Mesendoderm (in vitro differentiated cells): ENCODE measurements at regions not wholly inside any gene's neighbourhood (a gene's known extent, or its start where the extent isn't known, plus 50 kb on each side); places are given as distances from the start of the nearest gene placed in this dataset.

Source experiments
- DNase-seq: peaks from one replicate; pipeline ENCODE4 v3.0.0; 2013
- H2AK5ac ChIP-seq: 2 replicates; pipeline ENCODE4 v1.6.1; 2013; ENCODE audit warnings: low read length, inconsistent platforms
- H2BK120ac ChIP-seq: 2 replicates; pipeline ENCODE4 v1.6.1; 2013; ENCODE audit warnings: low read depth, mild to moderate bottlenecking, low read length, moderate library complexity, mixed read lengths
- H2BK15ac ChIP-seq: replicated peaks from 2 replicates; pipeline ENCODE4 v1.6.1; 2013; ENCODE audit warnings: low read depth, mild to moderate bottlenecking, moderate library complexity
- H2BK5ac ChIP-seq: 2 replicates; pipeline ENCODE4 v1.6.1; 2013; ENCODE audit warnings: low read length, inconsistent platforms
- H3K18ac ChIP-seq: 2 replicates; pipeline ENCODE4 v1.6.1; 2013; ENCODE audit warnings: mild to moderate bottlenecking, low read length, mixed read lengths
- H3K23ac ChIP-seq: one replicate; pipeline ENCODE4 v1.6.1; 2013; ENCODE audit warnings: low read length
- H3K27ac ChIP-seq: 2 replicates; pipeline ENCODE4 v1.5.1; 2013; ENCODE audit warnings: low read depth, mild to moderate bottlenecking, inconsistent platforms, low read length, moderate library complexity
- H3K27me3 ChIP-seq: 2 replicates; pipeline ENCODE4 v1.6.1; 2013; ENCODE audit warnings: low read length, control low read depth, mild to moderate bottlenecking, inconsistent platforms; ENCODE audit not compliant: insufficient read depth, poor library complexity
- H3K36me3 ChIP-seq: 2 replicates; pipeline ENCODE4 v1.6.1; 2013; ENCODE audit warnings: low read length, inconsistent platforms; ENCODE audit not compliant: control insufficient read depth, insufficient read depth
- H3K4ac ChIP-seq: one replicate; pipeline ENCODE4 v1.6.1; 2013; ENCODE audit warnings: low read depth, mild to moderate bottlenecking, low read length, moderate library complexity
- H3K4me1 ChIP-seq: 2 replicates; pipeline ENCODE4 v1.6.1; 2013; ENCODE audit warnings: low read depth, low read length, inconsistent platforms; ENCODE audit not compliant: control insufficient read depth
- H3K4me2 ChIP-seq: 2 replicates; pipeline ENCODE4 v1.6.1; 2013; ENCODE audit warnings: low read length
- H3K4me3 ChIP-seq: 2 replicates; pipeline ENCODE4 v1.5.1; 2013; ENCODE audit warnings: mild to moderate bottlenecking, low read length
- H3K56ac ChIP-seq: one replicate; pipeline ENCODE4 v1.6.1; 2013; ENCODE audit warnings: low read length
- H3K79me1 ChIP-seq: 2 replicates; pipeline ENCODE4 v1.6.1; 2013; ENCODE audit warnings: low read length, inconsistent platforms
- H3K79me2 ChIP-seq: 2 replicates; pipeline ENCODE4 v1.6.1; 2013; ENCODE audit warnings: mild to moderate bottlenecking, low read length; ENCODE audit not compliant: control insufficient read depth, insufficient read depth
- H3K9ac ChIP-seq: 2 replicates; pipeline ENCODE4 v1.6.1; 2013; ENCODE audit warnings: low read length, inconsistent platforms
- H4K5ac ChIP-seq: one replicate; pipeline ENCODE4 v1.6.1; 2013; ENCODE audit warnings: low read length
- H4K8ac ChIP-seq: one replicate; pipeline ENCODE4 v1.6.1; 2013; ENCODE audit warnings: low read depth, mild to moderate bottlenecking, control low read depth, low read length, moderate library complexity
- WGBS: extraction: QIAGEN DNeasy Blood & Tissue Kit; methylation state at CpG from one replicate; pipeline ENCODE4 v1.1.7; 2013; ENCODE audit warnings: low lambda C conversion rate, missing lambda C conversion rate; ENCODE audit not compliant: insufficient coverage; ENCODE audit errors: extremely low coverage; 5-methylcytosine and 5-hydroxymethylcytosine counted together

GRCh38 chr1:115168026-115168425 lies 78.7 kb upstream of the TSPAN2 start:
- H3K4me3 ChIP-seq, result no peak overlapping the region
- H3K79me2 ChIP-seq, result no peaks in the 10 kb centered on the region
- H3K18ac ChIP-seq, result no peak overlapping the region
- no peak overlapping the region for H4K8ac ChIP-seq
- H3K36me3 ChIP-seq, result no peaks in the 10 kb centered on the region
- H3K27ac ChIP-seq, result no peak overlapping the region
- H3K4me1 ChIP-seq, result no peaks in the 10 kb centered on the region
- 100% methylated on average over 1 of the region's 4 CpGs for WGBS
- no peak overlapping the region for H3K4ac ChIP-seq
- H2BK120ac ChIP-seq, result no peak overlapping the region
- H4K5ac ChIP-seq, result no peak overlapping the region
- no peaks in the 10 kb centered on the region for H3K27me3 ChIP-seq
- no peak overlapping the region for H3K4me2 ChIP-seq
- H3K79me1 ChIP-seq, result no peaks in the 10 kb centered on the region
- no peak overlapping the region for H2AK5ac ChIP-seq
- no peak overlapping the region for H3K23ac ChIP-seq
- no peak overlapping the region for H2BK5ac ChIP-seq
- H3K9ac ChIP-seq, result no peak overlapping the region
- H3K56ac ChIP-seq, result no peak overlapping the region
- no peak for DNase-seq
- H2BK15ac ChIP-seq, result no peak overlapping the region

GRCh38 chr1:115166531-115167091 lies 77.3 kb upstream of the TSPAN2 start:
- H3K9ac ChIP-seq, result no peak overlapping the region
- H3K36me3 ChIP-seq, result no peaks in the 10 kb centered on the region
- H3K4ac ChIP-seq, result no peak overlapping the region
- H4K5ac ChIP-seq, result no peak overlapping the region
- H3K23ac ChIP-seq, result no peak overlapping the region
- H3K27ac ChIP-seq, result no peak overlapping the region
- no peak overlapping the region for H2AK5ac ChIP-seq
- no peaks in the 10 kb centered on the region for H3K79me2 ChIP-seq
- no peak overlapping the region for H2BK15ac ChIP-seq
- no peak overlapping the region for H2BK120ac ChIP-seq
- DNase-seq, result peak; percentile 32
- no peaks in the 10 kb centered on the region for H3K4me1 ChIP-seq
- H3K4me3 ChIP-seq, result no peak overlapping the region
- no peak overlapping the region for H3K4me2 ChIP-seq
- H4K8ac ChIP-seq, result no peak overlapping the region
- H2BK5ac ChIP-seq, result no peak overlapping the region
- no peak overlapping the region for H3K56ac ChIP-seq
- H3K18ac ChIP-seq, result no peak overlapping the region
- H3K27me3 ChIP-seq, result no peaks in the 10 kb centered on the region
- no peaks in the 10 kb centered on the region for H3K79me1 ChIP-seq

GRCh38 chr1:115165776-115166175 lies 76.5 kb upstream of the TSPAN2 start:
- no peak overlapping the region for H3K23ac ChIP-seq
- no peak overlapping the region for H4K5ac ChIP-seq
- no peaks in the 10 kb centered on the region for H3K79me2 ChIP-seq
- no peaks in the 10 kb centered on the region for H3K27me3 ChIP-seq
- H3K18ac ChIP-seq, result no peak overlapping the region
- no peaks in the 10 kb centered on the region for H3K79me1 ChIP-seq
- H2BK120ac ChIP-seq, result no peak overlapping the region
- no peak overlapping the region for H2BK5ac ChIP-seq
- H3K4me1 ChIP-seq, result no peaks in the 10 kb centered on the region
- H3K9ac ChIP-seq, result no peak overlapping the region
- no peak for DNase-seq
- no peak overlapping the region for H2BK15ac ChIP-seq
- H3K56ac ChIP-seq, result no peak overlapping the region
- no peak overlapping the region for H3K4me2 ChIP-seq
- H3K4ac ChIP-seq, result no peak overlapping the region
- no peak overlapping the region for H3K27ac ChIP-seq
- H3K36me3 ChIP-seq, result no peaks in the 10 kb centered on the region
- no peak overlapping the region for H2AK5ac ChIP-seq
- H4K8ac ChIP-seq, result no peak overlapping the region
- H3K4me3 ChIP-seq, result no peak overlapping the region

- Histone ChIP-seq H3K79me1 (no peaks in the 10 kb centered on the region), H4K8ac (no peak overlapping the region), H3K27ac (no peak overlapping the region), H3K36me3 (no peaks in the 10 kb centered on the region), H3K18ac (no peak overlapping the region), H3K23ac (no peak overlapping the region), H3K27me3 (no peaks in the 10 kb centered on the region), H3K4me2 (no peak overlapping the region), H3K4ac (no peak overlapping the region), H4K5ac (no peak overlapping the region), H2AK5ac (no peak overlapping the region), H3K79me2 (no peaks in the 10 kb centered on the region), H2BK15ac (no peak overlapping the region), H3K56ac (no peak overlapping the region), H3K4me1 (no peaks in the 10 kb centered on the region), H2BK5ac (no peak overlapping the region), H2BK120ac (no peak overlapping the region), H3K9ac (no peak overlapping the region), H3K4me3 (no peak overlapping the region)
- no CpG with 5 or more reads among the region's 6 CpGs for WGBS
- DNase-seq, result no peak
Observed at GRCh38 chr1:115164940-115165705, 75.8 kb upstream of the TSPAN2 start.

- no peaks in the 10 kb centered on the region for H3K4me1 ChIP-seq
- no peak overlapping the region for H4K5ac ChIP-seq
- no peaks in the 10 kb centered on the region for H3K79me2 ChIP-seq
- no peak overlapping the region for H3K27ac ChIP-seq
- no peak overlapping the region for H3K4me3 ChIP-seq
- H3K18ac ChIP-seq, result no peak overlapping the region
- no peak overlapping the region for H2AK5ac ChIP-seq
- H3K23ac ChIP-seq, result no peak overlapping the region
- no peak overlapping the region for H3K56ac ChIP-seq
- H4K8ac ChIP-seq, result no peak overlapping the region
- H2BK15ac ChIP-seq, result no peak overlapping the region
- H3K36me3 ChIP-seq, result no peaks in the 10 kb centered on the region
- H2BK120ac ChIP-seq, result no peak overlapping the region
- WGBS, result no CpG with 5 or more reads among the region's 1 CpG
- H3K9ac ChIP-seq, result no peak overlapping the region
- no peak overlapping the region for H3K4ac ChIP-seq
- H3K27me3 ChIP-seq, result no peaks in the 10 kb centered on the region
- DNase-seq, result no peak
- no peak overlapping the region for H2BK5ac ChIP-seq
- no peaks in the 10 kb centered on the region for H3K79me1 ChIP-seq
- no peak overlapping the region for H3K4me2 ChIP-seq
Observed at GRCh38 chr1:115164484-115164883, 75.2 kb upstream of the TSPAN2 start.

GRCh38 chr1:115160728-115161127 lies 71.4 kb upstream of the TSPAN2 start:
- no peak for DNase-seq
- Histone ChIP-seq H3K4ac (no peak overlapping the region), H3K23ac (no peak overlapping the region), H3K9ac (no peak overlapping the region), H3K4me2 (no peak overlapping the region), H2BK5ac (no peak overlapping the region), H3K79me2 (no peaks in the 10 kb centered on the region), H3K36me3 (no peaks in the 10 kb centered on the region), H2BK120ac (no peak overlapping the region), H2AK5ac (no peak overlapping the region), H3K4me1 (no peaks in the 10 kb centered on the region), H4K5ac (no peak overlapping the region), H4K8ac (no peak overlapping the region), H3K56ac (no peak overlapping the region), H3K18ac (no peak overlapping the region), H3K4me3 (no peak overlapping the region), H3K27me3 (no peaks in the 10 kb centered on the region), H3K79me1 (no peaks in the 10 kb centered on the region), H3K27ac (no peak overlapping the region), H2BK15ac (no peak overlapping the region)
